Karpas-422 (cell line): ENCODE measurements at regions not wholly inside any gene's neighbourhood (a gene's known extent, or its start where the extent isn't known, plus 50 kb on each side); places are given as distances from the start of the nearest gene placed in this dataset.

ENCODE experiments used
- DNase-seq: peaks from one replicate; pipeline ENCODE4 v3.0.0-alpha.2; 2015
- H2AFZ ChIP-seq: fragments of 200-600 bp; sonication (generic); 2 replicates; pipeline ENCODE4 v1.6.1; 2014; ENCODE audit warnings: antibody characterized with exemption, low read length, mixed read lengths
- H3K27ac ChIP-seq: fragments of 200-600 bp; sonication (generic); 2 replicates; pipeline ENCODE4 v1.5.1; 2014; ENCODE audit warnings: mild to moderate bottlenecking, low read length, moderate library complexity
- H3K27me3 ChIP-seq: fragments of 200-600 bp; sonication (generic); 2 replicates; pipeline ENCODE4 v1.6.1; 2014; ENCODE audit warnings: low read length, mixed read lengths
- H3K36me3 ChIP-seq: fragments of 200-600 bp; sonication (generic); 2 replicates; pipeline ENCODE4 v1.6.1; 2014; ENCODE audit warnings: low read length, mixed read lengths; ENCODE audit not compliant: insufficient read depth
- H3K4me1 ChIP-seq: fragments of 200-600 bp; sonication (generic); 2 replicates; pipeline ENCODE4 v1.6.1; 2014; ENCODE audit warnings: mild to moderate bottlenecking, low read length, mixed read lengths
- H3K4me2 ChIP-seq: fragments of 200-600 bp; sonication (generic); 2 replicates; pipeline ENCODE4 v1.6.1; 2014; ENCODE audit warnings: low read length, low read depth, mild to moderate bottlenecking; ENCODE audit not compliant: poor library complexity, severe bottlenecking
- H3K4me3 ChIP-seq: fragments of 200-600 bp; sonication (generic); 2 replicates; pipeline ENCODE4 v1.5.1; 2014; ENCODE audit warnings: mild to moderate bottlenecking, antibody characterized with exemption, low read length, mixed read lengths
- H3K79me2 ChIP-seq: fragments of 200-600 bp; sonication (generic); 2 replicates; pipeline ENCODE4 v1.6.1; 2014; ENCODE audit warnings: mild to moderate bottlenecking, low read length, mixed read lengths
- H3K9ac ChIP-seq: fragments of 200-600 bp; sonication (generic); 2 replicates; pipeline ENCODE4 v1.6.0; 2014; ENCODE audit warnings: low read length
- H3K9me2 ChIP-seq: fragments of 200-600 bp; sonication (generic), shearing (Covaris generic); replicated peaks from 2 replicates; pipeline ENCODE4 v1.6.0; 2014; ENCODE audit warnings: mild to moderate bottlenecking, low read length, moderate library complexity; ENCODE audit not compliant: insufficient read depth
- H3K9me3 ChIP-seq: fragments of 300-700, 200-600 bp; sonication (generic); 2 replicates; pipeline ENCODE4 v1.6.1; 2014; ENCODE audit warnings: low read length, mixed read lengths
- H4K20me1 ChIP-seq: fragments of 200-600 bp; sonication (generic); 2 replicates; pipeline ENCODE4 v1.6.1; 2014; ENCODE audit warnings: mild to moderate bottlenecking, antibody characterized with exemption, low read length, low read depth; ENCODE audit not compliant: insufficient read depth

- no peak overlapping the region for H3K9ac ChIP-seq
- no peaks in the 10 kb centered on the region for H4K20me1 ChIP-seq
- H3K4me1 ChIP-seq = no peaks in the 10 kb centered on the region
- H3K36me3 ChIP-seq = no peaks in the 10 kb centered on the region
- no peak overlapping the region for H2AFZ ChIP-seq
- H3K9me3 ChIP-seq = peaks cover 9% of the 10 kb centered on the region
- no peaks in the 10 kb centered on the region for H3K27me3 ChIP-seq
- H3K4me2 ChIP-seq = no peak overlapping the region
- H3K4me3 ChIP-seq = no peak overlapping the region
- no peak overlapping the region for H3K27ac ChIP-seq
- no peak for DNase-seq
- no peaks in the 10 kb centered on the region for H3K9me2 ChIP-seq
- H3K79me2 ChIP-seq = no peaks in the 10 kb centered on the region
Observed at GRCh38 chr18:71020342-71021029, 731.6 kb downstream of the SOCS6 start.

GRCh38 chr18:71018816-71019215, 730.0 kb downstream of the SOCS6 start:
- Histone ChIP-seq H3K79me2 (no peaks in the 10 kb centered on the region), H3K4me1 (no peaks in the 10 kb centered on the region), H3K36me3 (no peaks in the 10 kb centered on the region), H2AFZ (no peak overlapping the region), H3K4me2 (no peak overlapping the region), H3K9me2 (no peaks in the 10 kb centered on the region; the same call in 1 of the 2 replicates), H3K9ac (no peak overlapping the region), H3K27me3 (no peaks in the 10 kb centered on the region), H3K9me3 (peaks cover 9% of the 10 kb centered on the region), H3K27ac (no peak overlapping the region), H3K4me3 (no peak overlapping the region), H4K20me1 (no peaks in the 10 kb centered on the region)
- no peak for DNase-seq

- no peaks in the 10 kb centered on the region; the same call in 1 of the 2 replicates for H3K9me2 ChIP-seq
- H3K36me3 ChIP-seq = no peaks in the 10 kb centered on the region
- no peak overlapping the region for H2AFZ ChIP-seq
- H3K4me2 ChIP-seq = no peak overlapping the region
- H3K27me3 ChIP-seq = no peaks in the 10 kb centered on the region
- no peaks in the 10 kb centered on the region for H3K79me2 ChIP-seq
- no peak for DNase-seq
- H3K9me3 ChIP-seq = no peaks in the 10 kb centered on the region; the same call in 1 of the 2 replicates
- no peak overlapping the region for H3K4me3 ChIP-seq
- no peaks in the 10 kb centered on the region for H3K4me1 ChIP-seq
- no peak overlapping the region for H3K27ac ChIP-seq
- no peak overlapping the region for H3K9ac ChIP-seq
- H4K20me1 ChIP-seq = no peaks in the 10 kb centered on the region
Observed at GRCh38 chr18:71012789-71013188, 723.9 kb downstream of the SOCS6 start.

GRCh38 chr18:71011389-71011788, 722.5 kb downstream of the SOCS6 start:
- no peaks in the 10 kb centered on the region for H3K79me2 ChIP-seq
- no peak overlapping the region for H3K9ac ChIP-seq
- no peaks in the 10 kb centered on the region for H3K27me3 ChIP-seq
- no peaks in the 10 kb centered on the region; the same call in 1 of the 2 replicates for H3K9me2 ChIP-seq
- no peaks in the 10 kb centered on the region for H4K20me1 ChIP-seq
- H3K4me1 ChIP-seq = no peaks in the 10 kb centered on the region
- no peak overlapping the region for H3K27ac ChIP-seq
- no peaks in the 10 kb centered on the region for H3K36me3 ChIP-seq
- no peak for DNase-seq
- H2AFZ ChIP-seq = no peak overlapping the region
- H3K4me2 ChIP-seq = no peak overlapping the region
- no peaks in the 10 kb centered on the region; the same call in none of the 2 replicates for H3K9me3 ChIP-seq
- H3K4me3 ChIP-seq = no peak overlapping the region

- Histone ChIP-seq H3K27ac (no peak overlapping the region), H3K9me2 (peaks cover 5% of the 10 kb centered on the region; the same call in 1 of the 2 replicates), H3K36me3 (no peaks in the 10 kb centered on the region), H3K9ac (no peak overlapping the region), H4K20me1 (no peaks in the 10 kb centered on the region), H2AFZ (no peak overlapping the region), H3K4me2 (no peak overlapping the region), H3K79me2 (no peaks in the 10 kb centered on the region), H3K27me3 (no peaks in the 10 kb centered on the region), H3K4me3 (no peak overlapping the region), H3K4me1 (no peaks in the 10 kb centered on the region), H3K9me3 (no peaks in the 10 kb centered on the region; the same call in 1 of the 2 replicates)
- DNase-seq = no peak
Observed at GRCh38 chr18:71008257-71008656, 719.4 kb downstream of the SOCS6 start.

- no peak for DNase-seq
- Histone ChIP-seq H3K36me3 (no peaks in the 10 kb centered on the region), H3K4me2 (no peak overlapping the region), H3K9me2 (peaks cover 5% of the 10 kb centered on the region; the same call in 1 of the 2 replicates), H3K9ac (no peak overlapping the region), H3K27ac (no peak overlapping the region), H3K4me3 (no peak overlapping the region), H2AFZ (no peak overlapping the region), H3K79me2 (no peaks in the 10 kb centered on the region), H3K9me3 (no peaks in the 10 kb centered on the region), H3K27me3 (no peaks in the 10 kb centered on the region), H4K20me1 (no peaks in the 10 kb centered on the region), H3K4me1 (no peaks in the 10 kb centered on the region)
Observed at GRCh38 chr18:71001597-71001996, 712.8 kb downstream of the SOCS6 start.

GRCh38 chr18:70998490-70998889, 709.6 kb downstream of the SOCS6 start:
- no peaks in the 10 kb centered on the region for H3K9me2 ChIP-seq
- H3K27ac ChIP-seq = no peak overlapping the region
- no peak overlapping the region for H3K4me2 ChIP-seq
- H3K4me1 ChIP-seq = no peaks in the 10 kb centered on the region
- no peaks in the 10 kb centered on the region for H3K36me3 ChIP-seq
- H3K9me3 ChIP-seq = peaks cover 3% of the 10 kb centered on the region; the same call in 1 of the 2 replicates
- no peak overlapping the region for H3K4me3 ChIP-seq
- no peak overlapping the region for H2AFZ ChIP-seq
- no peaks in the 10 kb centered on the region for H3K27me3 ChIP-seq
- peak; percentile 54 for DNase-seq
- H4K20me1 ChIP-seq = no peaks in the 10 kb centered on the region
- H3K79me2 ChIP-seq = no peaks in the 10 kb centered on the region
- H3K9ac ChIP-seq = no peak overlapping the region

GRCh38 chr18:70994116-70994515, 705.3 kb downstream of the SOCS6 start:
- H3K4me2 ChIP-seq = no peak overlapping the region
- no peaks in the 10 kb centered on the region for H3K9me2 ChIP-seq
- H2AFZ ChIP-seq = no peak overlapping the region
- no peak for DNase-seq
- H3K9me3 ChIP-seq = peaks cover 11% of the 10 kb centered on the region; the same call in 1 of the 2 replicates
- H3K4me1 ChIP-seq = no peaks in the 10 kb centered on the region
- no peaks in the 10 kb centered on the region for H3K36me3 ChIP-seq
- no peak overlapping the region for H3K4me3 ChIP-seq
- H3K27ac ChIP-seq = no peak overlapping the region
- H3K79me2 ChIP-seq = no peaks in the 10 kb centered on the region
- no peak overlapping the region for H3K9ac ChIP-seq
- no peaks in the 10 kb centered on the region for H3K27me3 ChIP-seq
- no peaks in the 10 kb centered on the region for H4K20me1 ChIP-seq
